ENCODE measurements at regions not wholly inside any gene's neighbourhood (a gene's known extent, or its start where the extent isn't known, plus 50 kb on each side); places are given as distances from the start of the nearest gene placed in this dataset.

DNA sequence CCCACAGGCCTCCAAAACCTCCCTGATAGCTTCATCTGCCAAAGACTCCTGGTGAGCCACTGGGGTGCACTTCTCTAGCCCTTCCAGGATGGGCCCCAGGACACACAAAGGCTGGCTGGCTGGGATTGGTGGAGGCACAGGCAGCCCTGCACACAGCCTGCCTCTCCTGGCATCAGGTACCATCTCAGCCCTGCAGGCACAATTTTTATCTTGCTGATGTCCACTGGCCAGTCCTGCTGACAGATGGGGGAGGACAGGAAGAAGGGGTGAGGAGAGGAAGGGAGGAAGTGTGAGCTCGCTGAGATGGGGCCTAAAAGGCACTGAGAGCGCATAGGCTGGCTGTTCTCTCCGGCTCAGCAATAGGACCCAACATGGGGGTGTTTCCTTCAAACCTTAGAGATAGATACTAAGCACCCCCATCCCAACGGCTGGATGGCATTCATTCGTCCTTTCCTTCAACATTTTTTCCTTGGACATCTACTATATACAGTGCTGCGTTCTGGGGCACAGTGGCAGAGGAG, 92.7 kb downstream of the PJA1 start:
- Mint-ChIP-seq H3K36me3 (ENCODE audit: low read depth) (no peaks in the 10 kb centered on the region), H3K9me3 (no peaks in the 10 kb centered on the region), H3K4me3 (no peak overlapping the region), H3K4me1 (peaks cover 13% of the 10 kb centered on the region), H3K27ac (ENCODE audit: unreplicated experiment) (no peak overlapping the region), H3K27me3 (ENCODE audit: low read depth) (no peaks in the 10 kb centered on the region)
- TF ChIP-seq, protein P1, sequence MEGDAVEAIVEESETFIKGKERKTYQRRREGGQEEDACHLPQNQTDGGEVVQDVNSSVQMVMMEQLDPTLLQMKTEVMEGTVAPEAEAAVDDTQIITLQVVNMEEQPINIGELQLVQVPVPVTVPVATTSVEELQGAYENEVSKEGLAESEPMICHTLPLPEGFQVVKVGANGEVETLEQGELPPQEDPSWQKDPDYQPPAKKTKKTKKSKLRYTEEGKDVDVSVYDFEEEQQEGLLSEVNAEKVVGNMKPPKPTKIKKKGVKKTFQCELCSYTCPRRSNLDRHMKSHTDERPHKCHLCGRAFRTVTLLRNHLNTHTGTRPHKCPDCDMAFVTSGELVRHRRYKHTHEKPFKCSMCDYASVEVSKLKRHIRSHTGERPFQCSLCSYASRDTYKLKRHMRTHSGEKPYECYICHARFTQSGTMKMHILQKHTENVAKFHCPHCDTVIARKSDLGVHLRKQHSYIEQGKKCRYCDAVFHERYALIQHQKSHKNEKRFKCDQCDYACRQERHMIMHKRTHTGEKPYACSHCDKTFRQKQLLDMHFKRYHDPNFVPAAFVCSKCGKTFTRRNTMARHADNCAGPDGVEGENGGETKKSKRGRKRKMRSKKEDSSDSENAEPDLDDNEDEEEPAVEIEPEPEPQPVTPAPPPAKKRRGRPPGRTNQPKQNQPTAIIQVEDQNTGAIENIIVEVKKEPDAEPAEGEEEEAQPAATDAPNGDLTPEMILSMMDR (conservative IDR thresholded peaks at IDR 0.05): no peak
- DNase-seq (ENCODE audit: low read depth, low spot score): no peak

DNA sequence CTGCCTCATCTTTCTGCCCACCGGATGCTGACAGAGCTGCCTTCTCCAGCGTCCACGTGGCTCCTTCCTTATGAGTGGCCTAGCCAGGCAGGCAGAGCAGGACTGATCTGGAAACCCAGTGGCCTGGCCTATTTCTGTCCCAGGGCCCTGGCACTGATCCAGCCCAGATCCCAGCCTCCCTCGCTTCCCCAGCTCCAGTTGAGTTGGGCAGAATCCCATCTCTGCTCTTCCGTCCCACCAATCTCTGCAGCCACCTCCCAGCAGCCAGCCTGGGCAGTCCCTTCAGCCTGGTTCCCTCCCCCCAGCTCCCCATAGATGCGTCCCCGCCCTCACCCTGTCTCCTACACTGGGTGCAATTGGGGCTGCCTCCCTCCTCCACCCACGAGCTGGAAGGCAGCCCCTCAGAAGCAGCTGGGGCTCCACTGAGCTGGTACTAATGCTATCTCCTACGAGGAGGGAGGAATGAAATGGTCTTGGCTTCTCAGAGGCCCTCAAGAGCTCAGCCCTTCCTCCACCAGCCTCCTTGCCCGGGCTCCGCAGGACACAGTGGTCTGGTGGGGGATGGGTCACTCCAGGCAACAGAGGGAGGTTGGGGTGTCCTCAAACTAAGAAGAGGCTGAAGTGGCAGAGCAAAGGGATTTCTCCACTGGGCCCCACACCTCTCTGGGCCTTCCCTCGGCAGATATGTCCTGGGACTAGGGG, 94.2 kb downstream of the PJA1 start:
- H3K4me3 Mint-ChIP-seq: no peak overlapping the region
- H3K27ac Mint-ChIP-seq (ENCODE audit: unreplicated experiment): no peak overlapping the region
- no peaks in the 10 kb centered on the region for H3K9me3 Mint-ChIP-seq
- no peaks in the 10 kb centered on the region for H3K27me3 Mint-ChIP-seq (ENCODE audit: low read depth)
- TF ChIP-seq, protein P1 (conservative IDR thresholded peaks at IDR 0.05): no peak
- no peak for DNase-seq (ENCODE audit: low read depth, low spot score)
- H3K36me3 Mint-ChIP-seq (ENCODE audit: low read depth): no peaks in the 10 kb centered on the region
- peaks cover 13% of the 10 kb centered on the region for H3K4me1 Mint-ChIP-seq

DNA sequence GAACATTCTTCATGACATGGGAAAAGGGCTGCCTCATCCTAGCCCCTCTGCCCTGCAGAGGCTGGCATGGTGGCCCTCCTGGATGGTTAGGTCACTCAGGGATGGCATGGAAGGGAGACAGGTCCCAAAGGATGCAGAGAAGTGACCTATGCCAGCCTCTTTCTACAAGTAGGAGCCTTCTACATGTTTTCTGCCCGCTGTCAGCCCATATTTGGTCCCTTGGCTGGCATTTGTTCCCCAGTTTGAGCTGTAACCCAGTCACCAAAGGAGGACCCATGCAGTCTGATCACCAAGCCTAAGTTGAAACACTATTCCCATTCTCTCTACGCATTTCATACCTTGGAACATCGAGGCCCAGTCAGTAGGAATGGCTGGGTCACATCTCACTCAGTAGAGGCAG, 95.4 kb downstream of the PJA1 start:
- Mint-ChIP-seq H3K4me3 (no peak overlapping the region), H3K27ac (ENCODE audit: unreplicated experiment) (no peak overlapping the region), H3K27me3 (ENCODE audit: low read depth) (no peaks in the 10 kb centered on the region), H3K36me3 (ENCODE audit: low read depth) (no peaks in the 10 kb centered on the region), H3K4me1 (peaks cover 13% of the 10 kb centered on the region), H3K9me3 (no peaks in the 10 kb centered on the region)
- DNase-seq (ENCODE audit: low read depth, low spot score): no peak
- TF ChIP-seq, protein P1 (conservative IDR thresholded peaks at IDR 0.05): no peak

DNA sequence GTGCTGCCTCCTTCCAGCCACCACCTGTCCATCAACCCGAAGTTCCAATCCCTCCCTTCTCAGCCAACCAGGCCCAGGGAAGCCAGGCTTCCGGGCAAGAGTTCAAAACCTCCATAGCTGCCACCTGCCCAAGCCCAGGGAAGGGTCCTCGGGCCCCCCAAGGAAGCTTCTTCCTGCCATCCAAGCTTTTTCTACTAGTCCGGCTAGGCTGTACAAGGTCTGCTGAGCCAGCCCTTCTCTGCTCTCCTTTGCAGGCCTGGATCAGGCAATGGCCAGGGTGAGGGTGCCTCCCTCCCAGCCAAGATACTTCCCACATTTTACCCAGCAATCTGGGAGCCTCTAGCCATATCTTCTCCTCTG, 96.2 kb downstream of the PJA1 start:
- Mint-ChIP-seq H3K9me3 (no peaks in the 10 kb centered on the region), H3K36me3 (ENCODE audit: low read depth) (no peaks in the 10 kb centered on the region), H3K27ac (ENCODE audit: unreplicated experiment) (no peak overlapping the region), H3K27me3 (ENCODE audit: low read depth) (no peaks in the 10 kb centered on the region), H3K4me1 (peaks cover 13% of the 10 kb centered on the region), H3K4me3 (no peak overlapping the region)
- no peak for DNase-seq (ENCODE audit: low read depth, low spot score)
- TF ChIP-seq, protein P1 (conservative IDR thresholded peaks at IDR 0.05): no peak

DNA sequence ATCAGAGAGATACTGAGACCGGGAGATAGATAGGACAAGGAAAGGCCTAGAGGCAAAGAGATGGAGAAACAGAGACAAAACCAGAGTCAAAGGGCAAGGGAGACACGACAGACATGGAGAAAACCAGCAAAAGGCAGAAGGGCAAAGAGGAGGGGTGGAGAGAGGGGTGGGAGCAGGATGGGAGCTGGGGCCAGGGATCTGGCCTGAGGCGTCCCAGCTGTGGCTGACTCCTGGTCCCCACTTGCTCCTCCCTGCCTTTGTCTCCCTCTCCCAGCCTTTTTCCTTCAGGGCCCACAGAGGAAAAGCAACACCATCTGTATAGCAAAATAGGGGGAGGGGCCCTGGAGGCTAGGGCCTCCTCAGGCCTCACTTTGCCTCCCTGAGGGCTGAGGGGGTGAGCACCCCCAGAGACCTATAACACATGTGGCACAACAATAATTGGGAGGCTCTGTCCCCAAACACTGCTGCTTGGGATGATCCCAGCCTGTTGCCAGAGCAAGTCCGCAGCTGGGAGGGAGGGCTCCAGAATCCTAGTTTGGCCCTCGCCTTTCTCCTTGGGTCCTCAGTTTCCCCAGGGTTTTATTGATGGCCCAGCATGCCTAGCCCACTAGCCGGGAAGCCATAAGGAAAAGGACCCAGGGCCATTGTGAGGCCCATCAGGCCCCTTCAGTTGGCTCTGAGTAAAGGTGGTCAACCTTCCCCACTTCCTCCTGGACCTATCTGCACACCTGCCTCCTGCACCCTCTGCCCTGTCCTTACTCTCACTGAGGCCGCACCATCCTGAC, 96.8 kb downstream of the PJA1 start:
- TF ChIP-seq, protein P1 (conservative IDR thresholded peaks at IDR 0.05): no peak
- H3K27me3 Mint-ChIP-seq (ENCODE audit: low read depth): no peaks in the 10 kb centered on the region
- DNase-seq (ENCODE audit: low read depth, low spot score): no peak
- H3K4me3 Mint-ChIP-seq: no peak overlapping the region
- H3K27ac Mint-ChIP-seq (ENCODE audit: unreplicated experiment): no peak overlapping the region
- H3K9me3 Mint-ChIP-seq: no peaks in the 10 kb centered on the region
- H3K4me1 Mint-ChIP-seq: peaks cover 13% of the 10 kb centered on the region
- H3K36me3 Mint-ChIP-seq (ENCODE audit: low read depth): no peaks in the 10 kb centered on the region
